Activated CD4-positive, alpha-beta T cell treated with anti-CD3 and anti-CD28 coated beads, Interleukin-2, amount 50 U/mL, for 16 hours (primary cell): ENCODE measurements at regions not wholly inside any gene's neighbourhood (a gene's known extent, or its start where the extent isn't known, plus 50 kb on each side); places are given as distances from the start of the nearest gene placed in this dataset.

Experiments used
- DNase-seq: peaks from one replicate; pipeline ENCODE4 v3.0.0-alpha.2; 2020

DNA sequence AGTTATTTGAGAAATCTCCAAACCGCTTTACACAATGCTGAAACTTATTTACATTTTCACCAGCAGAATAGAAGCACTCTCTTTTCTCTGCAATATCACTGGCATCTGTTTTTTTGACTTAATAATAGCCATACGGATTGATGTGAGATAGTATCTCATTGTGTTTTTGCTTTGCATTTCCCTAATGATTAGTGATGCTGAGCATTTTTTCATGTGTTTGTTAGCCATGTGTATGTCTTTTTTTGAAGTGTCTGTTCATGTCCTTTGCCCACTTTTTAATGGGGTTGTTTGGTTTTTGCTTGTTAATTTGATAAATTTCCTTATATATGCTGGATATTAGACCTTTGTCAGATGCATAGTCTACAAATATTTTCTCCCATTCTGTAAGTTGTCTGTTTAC is 73.6 kb downstream of the FBXO5 start:
- DNase-seq: no peak

DNA sequence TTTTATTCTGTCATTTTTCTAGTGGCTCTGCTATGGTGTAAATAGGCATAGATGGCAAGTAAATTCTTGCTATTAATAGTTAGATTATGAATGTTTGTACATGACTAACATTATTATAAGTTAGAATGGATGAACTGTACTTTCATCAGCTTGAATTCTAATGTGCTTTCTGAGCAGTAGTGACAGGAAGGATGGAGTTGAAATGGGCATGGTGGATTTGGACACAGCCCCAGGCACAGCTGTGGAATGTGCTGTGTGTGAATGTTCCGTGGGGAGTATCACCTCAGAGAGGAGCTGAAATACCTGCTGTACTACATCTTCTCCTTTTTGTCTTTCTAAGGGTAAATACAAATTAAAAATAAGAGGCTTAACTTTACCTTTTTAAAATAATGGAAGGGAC is 66.8 kb downstream of the FBXO5 start:
- DNase-seq: no peak

DNA sequence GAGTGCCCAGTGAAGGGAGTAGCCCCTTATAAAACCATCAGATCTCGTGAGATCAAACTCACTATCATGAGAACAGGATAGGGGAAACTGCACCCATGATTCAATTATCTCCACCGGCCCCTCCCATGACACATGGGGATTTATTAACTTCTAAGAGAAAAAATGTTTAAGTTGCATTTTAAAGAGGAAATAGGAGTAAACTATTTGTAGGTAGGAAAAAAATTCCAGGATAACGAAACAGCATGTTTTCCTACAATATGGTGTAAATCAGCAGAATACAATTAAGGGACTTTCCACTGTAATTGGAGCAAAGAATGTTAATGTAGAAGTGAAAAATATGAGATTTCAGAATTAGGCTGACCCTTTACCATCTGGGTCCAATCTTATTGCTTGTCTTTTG is 63.9 kb downstream of the FBXO5 start:
- DNase-seq: no peak

DNA sequence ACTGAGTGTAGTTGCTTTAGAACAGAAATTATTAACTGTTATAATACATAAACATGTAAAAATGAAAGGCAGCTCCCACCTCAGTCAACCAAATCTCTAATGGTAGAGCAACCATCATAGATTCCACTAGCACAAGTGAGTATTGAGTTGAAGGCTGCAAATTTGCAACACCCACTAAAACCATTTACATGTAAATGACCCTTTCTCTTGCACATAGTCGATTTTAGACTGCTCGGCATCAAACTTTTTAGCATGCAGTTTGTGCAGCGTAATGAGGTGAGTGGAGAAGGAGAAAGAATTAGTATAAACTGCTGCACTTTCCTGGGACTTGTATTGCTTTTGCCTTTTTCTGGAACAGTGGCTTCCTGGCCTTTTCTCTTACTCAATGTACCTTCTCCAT is 62.8 kb downstream of the FBXO5 start:
- DNase-seq: no peak
